Mucosa of rectum (tissue), 2 donors: ENCODE measurements at regions not wholly inside any gene's neighbourhood (a gene's known extent, or its start where the extent isn't known, plus 50 kb on each side); places are given as distances from the start of the nearest gene placed in this dataset.

Experiments
- H3K27ac ChIP-seq, 2 donors: one replicate each; pipeline ENCODE4 v1.7.0; 2013; ENCODE audit warnings: inconsistent platforms in 2 of 2, low read depth in 2 of 2, low read length in 2 of 2
- H3K27me3 ChIP-seq, 2 donors: one replicate each; pipeline ENCODE4 v1.7.0; 2013; ENCODE audit warnings: low read length in 2 of 2; ENCODE audit not compliant: control insufficient read depth in 2 of 2, insufficient read depth in 2 of 2
- H3K36me3 ChIP-seq, 2 donors: one replicate each; pipeline ENCODE4 v1.7.0; 2013; ENCODE audit warnings: low read length in 2 of 2; ENCODE audit not compliant: control insufficient read depth in 2 of 2, insufficient read depth in 2 of 2
- H3K4me1 ChIP-seq, 2 donors: one replicate each; pipeline ENCODE4 v1.7.0; 2013; ENCODE audit warnings: low read length in 2 of 2, mild to moderate bottlenecking in 1 of 2; ENCODE audit not compliant: control insufficient read depth in 2 of 2, insufficient read depth in 2 of 2
- H3K4me3 ChIP-seq, 2 donors: one replicate each; pipeline ENCODE4 v1.7.0; 2013; ENCODE audit warnings: low read length in 2 of 2
- H3K9ac ChIP-seq, 2 donors: one replicate each; pipeline ENCODE4 v1.7.0; 2013; ENCODE audit warnings: low read length in 2 of 2, low read depth in 1 of 2, mild to moderate bottlenecking in 1 of 2
- H3K9me3 ChIP-seq, 2 donors: one replicate each; pipeline ENCODE4 v1.7.0; 2013; ENCODE audit warnings: low read length in 2 of 2; ENCODE audit not compliant: control insufficient read depth in 2 of 2
- donor health status: healthy.
- donor health status: Normal muscosa, but diverticular disease.

- Histone ChIP-seq H3K4me1 (no peaks in the 10 kb centered on the region), H3K4me3 (no peak overlapping the region), H3K36me3 (no peaks in the 10 kb centered on the region), H3K27ac (no peak overlapping the region), H3K27me3 (no peaks in the 10 kb centered on the region), H3K9ac (no peak overlapping the region), H3K9me3 (no peaks in the 10 kb centered on the region)
These were observed 207.7 kb upstream of the FANCL start for GRCh38 chr2:58448845-58449244.

DNA sequence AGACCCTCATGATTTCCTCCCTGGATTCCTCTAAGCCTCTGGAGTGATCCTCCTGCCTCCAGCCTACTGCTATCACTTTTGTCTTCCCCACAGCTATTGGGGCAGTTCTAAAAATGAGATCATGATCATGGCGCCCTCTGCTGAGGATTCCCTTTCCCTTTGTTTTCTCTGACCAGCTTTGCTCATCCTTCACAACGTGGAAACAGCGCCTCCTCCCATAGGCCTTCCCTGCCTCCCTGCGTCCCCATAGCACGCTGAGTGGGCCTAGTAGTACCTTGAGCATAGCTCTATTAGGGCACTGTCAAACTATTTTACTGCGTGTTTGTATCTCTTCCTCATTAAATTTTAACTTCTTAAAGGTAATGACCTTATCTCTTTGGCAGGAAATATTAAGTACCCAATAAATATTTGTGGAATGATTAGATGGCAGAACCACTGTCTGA is 207.0 kb upstream of the FANCL start:
- H3K9me3 ChIP-seq: no peaks in the 10 kb centered on the region
- H3K4me1 ChIP-seq: no peaks in the 10 kb centered on the region
- no peak overlapping the region for H3K9ac ChIP-seq
- no peak overlapping the region for H3K27ac ChIP-seq
- no peaks in the 10 kb centered on the region for H3K27me3 ChIP-seq
- no peaks in the 10 kb centered on the region for H3K36me3 ChIP-seq
- H3K4me3 ChIP-seq: no peak overlapping the region

GRCh38 chr2:58447586-58447985 is 206.5 kb upstream of the FANCL start:
- no peak overlapping the region for H3K27ac ChIP-seq
- H3K4me3 ChIP-seq: no peak overlapping the region
- H3K36me3 ChIP-seq: no peaks in the 10 kb centered on the region
- no peaks in the 10 kb centered on the region for H3K27me3 ChIP-seq
- no peaks in the 10 kb centered on the region for H3K9me3 ChIP-seq
- no peaks in the 10 kb centered on the region for H3K4me1 ChIP-seq
- H3K9ac ChIP-seq: no peak overlapping the region

GRCh38 chr2:58441643-58442042 is 200.5 kb upstream of the FANCL start:
- no peaks in the 10 kb centered on the region for H3K9me3 ChIP-seq
- no peaks in the 10 kb centered on the region for H3K36me3 ChIP-seq
- H3K9ac ChIP-seq: no peak overlapping the region
- no peaks in the 10 kb centered on the region for H3K27me3 ChIP-seq
- no peak overlapping the region for H3K4me3 ChIP-seq
- no peak overlapping the region for H3K27ac ChIP-seq
- H3K4me1 ChIP-seq: no peaks in the 10 kb centered on the region

DNA sequence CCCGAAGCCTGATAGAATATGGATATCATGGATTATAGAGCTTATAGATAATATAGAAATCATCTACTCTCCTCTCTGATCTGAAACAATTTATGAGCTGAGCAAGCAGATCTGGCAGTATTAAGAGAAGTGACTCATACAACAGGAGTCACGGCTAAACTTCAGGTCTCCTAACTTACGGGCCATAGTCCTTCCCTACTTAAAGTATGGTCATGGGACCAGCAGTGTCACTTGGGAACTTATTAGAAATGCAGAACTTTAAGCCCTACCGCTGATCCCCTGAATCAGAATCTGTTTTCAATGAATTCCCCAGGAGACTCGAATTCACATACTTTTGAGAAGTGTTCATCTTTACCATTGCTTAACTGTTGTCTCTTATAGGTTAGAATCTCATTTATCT is 195.7 kb upstream of the FANCL start:
- H3K4me3 ChIP-seq: no peak overlapping the region
- no peaks in the 10 kb centered on the region for H3K4me1 ChIP-seq
- no peak overlapping the region for H3K9ac ChIP-seq
- H3K27ac ChIP-seq: no peak overlapping the region
- H3K27me3 ChIP-seq: no peaks in the 10 kb centered on the region
- no peaks in the 10 kb centered on the region for H3K9me3 ChIP-seq
- no peaks in the 10 kb centered on the region for H3K36me3 ChIP-seq

- no peaks in the 10 kb centered on the region for H3K36me3 ChIP-seq
- H3K9ac ChIP-seq: no peak overlapping the region
- H3K27me3 ChIP-seq: no peaks in the 10 kb centered on the region
- no peak overlapping the region for H3K4me3 ChIP-seq
- H3K27ac ChIP-seq: no peak overlapping the region
- no peaks in the 10 kb centered on the region for H3K9me3 ChIP-seq
- no peaks in the 10 kb centered on the region for H3K4me1 ChIP-seq
These were observed 194.1 kb upstream of the FANCL start for GRCh38 chr2:58435246-58435645.

DNA sequence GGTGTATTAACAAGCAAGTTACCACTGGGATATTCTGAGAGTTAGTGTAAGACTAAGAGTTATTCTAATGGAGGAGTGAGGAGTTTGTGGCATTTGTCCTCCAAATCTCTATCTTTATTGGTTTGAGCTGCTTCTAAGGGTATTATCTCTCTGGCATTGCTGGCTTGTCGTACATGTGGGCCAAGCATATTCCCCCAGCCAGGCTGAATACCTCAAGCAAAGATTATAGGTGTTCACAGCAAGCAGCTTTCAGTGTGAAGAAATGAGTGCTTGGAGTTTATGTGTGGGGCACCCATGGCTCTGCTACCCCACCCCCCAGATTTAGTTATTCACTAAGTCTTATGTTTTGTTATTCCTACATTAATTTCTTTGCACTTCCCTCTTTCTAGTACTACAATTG is 193.6 kb upstream of the FANCL start:
- H3K27ac ChIP-seq: no peak overlapping the region
- no peaks in the 10 kb centered on the region for H3K36me3 ChIP-seq
- no peaks in the 10 kb centered on the region for H3K27me3 ChIP-seq
- no peaks in the 10 kb centered on the region for H3K4me1 ChIP-seq
- H3K4me3 ChIP-seq: no peak overlapping the region
- no peaks in the 10 kb centered on the region for H3K9me3 ChIP-seq
- no peak overlapping the region for H3K9ac ChIP-seq

DNA sequence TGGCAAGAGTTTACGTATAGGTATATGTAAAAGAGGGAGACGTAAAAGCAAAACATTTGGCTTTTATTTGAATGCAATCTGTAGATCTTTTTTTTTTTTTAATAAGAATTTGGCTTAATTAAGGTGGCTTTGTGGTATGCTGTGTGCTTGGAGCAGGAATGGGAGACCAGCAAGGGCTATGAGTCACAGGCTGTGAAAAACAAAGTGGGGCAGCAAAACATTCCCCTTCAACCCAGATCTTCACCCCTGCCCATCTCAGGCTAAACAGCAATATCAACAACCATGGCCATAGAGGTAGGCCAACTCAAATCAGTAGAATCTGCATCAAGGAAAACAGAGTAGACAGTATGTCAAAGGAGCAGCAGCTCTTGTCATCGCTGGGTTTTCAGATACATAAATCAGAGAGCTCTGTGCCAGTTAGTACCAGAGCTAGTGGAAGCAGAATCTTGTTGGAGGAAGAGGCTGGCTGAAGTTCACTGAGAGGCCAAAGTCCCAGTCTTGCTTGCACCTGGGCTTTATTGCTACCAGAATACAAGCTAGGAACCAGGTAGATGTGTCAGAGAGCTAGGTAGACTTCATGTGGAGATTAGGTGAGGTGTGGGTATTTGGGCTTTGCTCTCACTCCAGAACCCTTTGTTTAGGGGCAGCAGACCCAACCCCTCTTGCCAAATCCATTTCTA is 191.5 kb upstream of the FANCL start:
- peaks cover 0 to 3% of the 10 kb centered on the region in 2 donors for H3K4me1 ChIP-seq
- H3K27ac ChIP-seq: no peak overlapping the region
- H3K27me3 ChIP-seq: no peaks in the 10 kb centered on the region
- H3K9ac ChIP-seq: no peak overlapping the region
- H3K9me3 ChIP-seq: no peaks in the 10 kb centered on the region
- no peaks in the 10 kb centered on the region for H3K36me3 ChIP-seq
- H3K4me3 ChIP-seq: no peak overlapping the region

- H3K27ac ChIP-seq: no peak overlapping the region
- H3K27me3 ChIP-seq: no peaks in the 10 kb centered on the region
- no peak overlapping the region for H3K4me3 ChIP-seq
These were observed 188.1 kb upstream of the FANCL start for GRCh38 chr2:58429014-58429875.

More at GRCh38 chr2:58429014-58429875, 188.1 kb upstream of the FANCL start:
- Histone ChIP-seq H3K9me3 (no peaks in the 10 kb centered on the region), H3K36me3 (no peaks in the 10 kb centered on the region), H3K9ac (no peak overlapping the region), H3K4me1 (peaks cover 0 to 6% of the 10 kb centered on the region in 2 donors)
